ENCODE measurements at regions not wholly inside any gene's neighbourhood (a gene's known extent, or its start where the extent isn't known, plus 50 kb on each side); places are given as distances from the start of the nearest gene placed in this dataset.

- DNase-seq (ENCODE audit: low spot score): no peak
- CTCF ChIA-PET: no interaction called here
Measured at GRCh38 chr5:175201393-175201792, 242.6 kb downstream of the DRD1 start.

GRCh38 chr5:175195698-175196656 is 248.0 kb downstream of the DRD1 start:
- no TSS peak for BruUV-seq (replicated peaks)
- no peaks in the 10 kb centered on the region for H3K27me3 ChIP-seq (replicated peaks; ENCODE audit: insufficient read depth, low read depth, low read length, poor library complexity)
- TF ChIP-seq CTCF (conservative IDR thresholded peaks at IDR 0.05; ENCODE audit: low read depth, low read length): no peak
- TF ChIP-seq EZH2 (IDR thresholded peaks at IDR 0.05; ENCODE audit: borderline replicate concordance, low read depth, low read length, poor library complexity, severe bottlenecking): no peak
- H3K9me3 ChIP-seq (ENCODE audit: low read depth, low read length, poor library complexity, severe bottlenecking): no peaks in the 10 kb centered on the region
- H3K4me3 ChIP-seq (ENCODE audit: low read depth, low read length, poor library complexity, severe bottlenecking): no peak overlapping the region
- ChIA-PET CTCF (no interaction called here), POLR2A (ENCODE audit: low non-redundant PET) (no interaction called here)
- no peaks in the 10 kb centered on the region for H3K36me3 ChIP-seq (ENCODE audit: insufficient read depth, low read length, poor library complexity, severe bottlenecking)
- no peak for DNase-seq (ENCODE audit: low spot score)
- intact Hi-C loops (cut with micrococcal nuclease; ENCODE audit: unreplicated experiment): no loop called here
- no peak overlapping the region for H3K27ac ChIP-seq (ENCODE audit: low read depth, low read length, poor library complexity, severe bottlenecking)
- no peaks in the 10 kb centered on the region for H3K4me1 ChIP-seq (ENCODE audit: insufficient read depth, low read length, poor library complexity, severe bottlenecking)

More at GRCh38 chr5:175201393-175201792, 242.6 kb downstream of the DRD1 start:
- TF ChIP-seq EZH2 (IDR thresholded peaks at IDR 0.05; ENCODE audit: borderline replicate concordance, low read depth, low read length, poor library complexity, severe bottlenecking) (no peak), CTCF (conservative IDR thresholded peaks at IDR 0.05; ENCODE audit: low read depth, low read length) (no peak)
- intact Hi-C loops (cut with micrococcal nuclease; ENCODE audit: unreplicated experiment): loop anchor here (5.0 kb wide), 1 partner anchor 241 kb away; the partner anchor contains the start of gene DRD1
- Histone ChIP-seq H3K36me3 (ENCODE audit: insufficient read depth, low read length, poor library complexity, severe bottlenecking) (no peaks in the 10 kb centered on the region), H3K4me3 (ENCODE audit: low read depth, low read length, poor library complexity, severe bottlenecking) (no peak overlapping the region), H3K27me3 (replicated peaks; ENCODE audit: insufficient read depth, low read depth, low read length, poor library complexity) (peaks cover 15% of the 10 kb centered on the region), H3K4me1 (ENCODE audit: insufficient read depth, low read length, poor library complexity, severe bottlenecking) (no peaks in the 10 kb centered on the region), H3K27ac (ENCODE audit: low read depth, low read length, poor library complexity, severe bottlenecking) (no peak overlapping the region), H3K9me3 (ENCODE audit: low read depth, low read length, poor library complexity, severe bottlenecking) (no peaks in the 10 kb centered on the region)
- POLR2A ChIA-PET (ENCODE audit: low non-redundant PET): no interaction called here
- BruUV-seq (replicated peaks): no TSS peak

GRCh38 chr5:175181331-175181730 is 262.7 kb downstream of the DRD1 start:
- TF ChIP-seq EZH2 (IDR thresholded peaks at IDR 0.05; ENCODE audit: borderline replicate concordance, low read depth, low read length, poor library complexity, severe bottlenecking): no peak
- no peak for DNase-seq (ENCODE audit: low spot score)
- Histone ChIP-seq H3K9me3 (ENCODE audit: low read depth, low read length, poor library complexity, severe bottlenecking) (no peaks in the 10 kb centered on the region), H3K36me3 (ENCODE audit: insufficient read depth, low read length, poor library complexity, severe bottlenecking) (no peaks in the 10 kb centered on the region), H3K27me3 (replicated peaks; ENCODE audit: insufficient read depth, low read depth, low read length, poor library complexity) (peaks cover 16% of the 10 kb centered on the region), H3K4me3 (ENCODE audit: low read depth, low read length, poor library complexity, severe bottlenecking) (no peak overlapping the region), H3K4me1 (ENCODE audit: insufficient read depth, low read length, poor library complexity, severe bottlenecking) (no peaks in the 10 kb centered on the region), H3K27ac (ENCODE audit: low read depth, low read length, poor library complexity, severe bottlenecking) (no peak overlapping the region)
- no TSS peak for BruUV-seq (replicated peaks)
- ChIA-PET CTCF (no interaction called here), POLR2A (ENCODE audit: low non-redundant PET) (no interaction called here)
- intact Hi-C loops (cut with micrococcal nuclease; ENCODE audit: unreplicated experiment): no loop called here

Measured in A673 (cell line).